Esophagus squamous epithelium (tissue), 5 donors: ENCODE measurements at regions not wholly inside any gene's neighbourhood (a gene's known extent, or its start where the extent isn't known, plus 50 kb on each side); places are given as distances from the start of the nearest gene placed in this dataset.

ENCODE experiments used
- DNase-seq: peaks from one replicate; lab custom pipeline; 2025; lab: John Stamatoyannopoulos, UW
- H3K27ac ChIP-seq, 4 donors: fragments of 200-600 bp; sonication (generic); one replicate each; pipeline ENCODE4 v1.5.1; 2016 to 2019; ENCODE audit warnings: mild to moderate bottlenecking in 1 of 4
- H3K27me3 ChIP-seq, 4 donors: fragments of 200-600 bp; sonication (generic); 1 replicate in 3 of 4; 2 replicates in 1 of 4; pipeline versions ENCODE4 v1.5.1 to v1.6.0; 2017 to 2021; ENCODE audit warnings: antibody characterized with exemption in 1 of 4
- H3K36me3 ChIP-seq, 3 donors: fragments of 200-600 bp; sonication (generic); one replicate each; pipeline ENCODE4 v1.5.1; 2016 to 2019
- H3K4me1 ChIP-seq, 3 donors: fragments of 200-600 bp; sonication (generic); one replicate each; pipeline ENCODE4 v1.5.1; 2017 to 2019
- H3K4me3 ChIP-seq, 4 donors: fragments of 200-600 bp; sonication (generic); 1 replicate in 3 of 4; 2 replicates in 1 of 4; pipeline ENCODE4 v1.5.1; 2016 to 2019; ENCODE audit warnings: mild to moderate bottlenecking in 2 of 4, moderate library complexity in 1 of 4
- H3K9me3 ChIP-seq, 3 donors: fragments of 200-600 bp; sonication (generic); one replicate each; pipeline ENCODE4 v1.5.1; 2016 to 2019
- POLR2A ChIP-seq, 4 donors: fragments of 450-650 bp; IDR thresholded peaks; one replicate each; pipeline ENCODE4 v1.6.1; 2017; ENCODE audit warnings: antibody characterized with exemption in 4 of 4, mild to moderate bottlenecking in 4 of 4, moderate library complexity in 3 of 4
- WGBS, 2 donors: methylation state at CpG; one replicate each; pipeline ENCODE4 v1.1.5; 2018; 5-methylcytosine and 5-hydroxymethylcytosine counted together
- intact Hi-C: fragments of 100-400 bp; cut with DNase I; formaldehyde crosslinking; loops from one replicate; pipeline ENCODE4 v1.15.0; 2022
- TF ChIP-seq, protein P1 (sequence below), 6 experiments: fragments of 450-650 bp in 4 of 6; fragments of 200-600 bp in 2 of 6; sonication (generic) in 2 of 6; IDR thresholded peaks; one replicate each; pipeline ENCODE4 v1.5.1; 2016 to 2019; ENCODE audit warnings: antibody characterized with exemption in 6 of 6, mild to moderate bottlenecking in 4 of 6, moderate library complexity in 4 of 6
- donor health status: DM: yes; HTN: yes; CAD: no.

DNA sequence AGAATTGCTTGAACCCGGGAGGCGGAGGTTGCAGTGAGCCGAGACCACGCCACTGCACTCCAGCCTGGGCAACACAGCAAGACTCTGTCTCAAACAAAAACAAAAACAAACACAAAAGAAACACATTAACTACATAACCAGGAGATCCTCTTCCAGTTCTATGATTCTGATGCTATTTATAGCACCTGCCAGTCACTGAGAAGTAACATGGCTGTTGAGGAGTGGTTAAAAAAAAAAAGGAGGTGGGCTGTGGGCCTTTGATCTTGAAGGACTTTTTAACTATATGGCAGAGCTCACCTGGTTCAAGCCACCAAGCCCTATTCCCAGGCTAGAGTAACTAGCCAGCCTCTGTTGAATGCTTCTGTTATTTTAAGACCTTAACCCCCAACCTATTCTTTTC, 148.8 kb downstream of the ZBTB18 start:
- intact Hi-C loops, result no loop called here
- TF ChIP-seq, protein P1, sequence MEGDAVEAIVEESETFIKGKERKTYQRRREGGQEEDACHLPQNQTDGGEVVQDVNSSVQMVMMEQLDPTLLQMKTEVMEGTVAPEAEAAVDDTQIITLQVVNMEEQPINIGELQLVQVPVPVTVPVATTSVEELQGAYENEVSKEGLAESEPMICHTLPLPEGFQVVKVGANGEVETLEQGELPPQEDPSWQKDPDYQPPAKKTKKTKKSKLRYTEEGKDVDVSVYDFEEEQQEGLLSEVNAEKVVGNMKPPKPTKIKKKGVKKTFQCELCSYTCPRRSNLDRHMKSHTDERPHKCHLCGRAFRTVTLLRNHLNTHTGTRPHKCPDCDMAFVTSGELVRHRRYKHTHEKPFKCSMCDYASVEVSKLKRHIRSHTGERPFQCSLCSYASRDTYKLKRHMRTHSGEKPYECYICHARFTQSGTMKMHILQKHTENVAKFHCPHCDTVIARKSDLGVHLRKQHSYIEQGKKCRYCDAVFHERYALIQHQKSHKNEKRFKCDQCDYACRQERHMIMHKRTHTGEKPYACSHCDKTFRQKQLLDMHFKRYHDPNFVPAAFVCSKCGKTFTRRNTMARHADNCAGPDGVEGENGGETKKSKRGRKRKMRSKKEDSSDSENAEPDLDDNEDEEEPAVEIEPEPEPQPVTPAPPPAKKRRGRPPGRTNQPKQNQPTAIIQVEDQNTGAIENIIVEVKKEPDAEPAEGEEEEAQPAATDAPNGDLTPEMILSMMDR (IDR thresholded peaks at IDR 0.05), result no peak
- no peak for TF ChIP-seq POLR2A (IDR thresholded peaks at IDR 0.05)
- H3K27me3 ChIP-seq, result no peaks in the 10 kb centered on the region

DNA sequence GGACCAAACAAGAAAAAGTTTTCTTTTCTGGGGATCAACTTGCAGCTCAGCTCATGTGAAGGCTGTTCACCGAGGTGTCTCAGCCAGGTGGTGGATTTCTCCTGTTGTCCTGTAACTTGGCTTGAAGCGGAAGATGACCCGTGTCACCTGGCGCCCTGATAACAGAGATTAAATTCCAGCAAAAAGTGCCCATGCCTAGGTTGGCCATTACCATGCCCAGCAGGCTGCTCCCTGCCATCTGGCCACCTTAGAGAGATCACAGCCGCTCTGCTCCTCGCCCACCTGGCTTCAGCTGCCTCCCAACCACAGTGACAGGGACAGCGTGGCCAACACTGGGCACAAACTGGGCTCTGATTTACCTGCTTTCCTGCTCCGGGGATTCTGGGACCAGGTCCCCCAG, 149.5 kb downstream of the ZBTB18 start:
- H3K36me3 ChIP-seq, result no peaks in the 10 kb centered on the region
- peaks cover 0 to 23% (median 0%) of the 10 kb centered on the region in 3 donors for H3K4me1 ChIP-seq
- H3K27me3 ChIP-seq, result no peaks in the 10 kb centered on the region
- DNase-seq, result no peak
- H3K9me3 ChIP-seq, result no peaks in the 10 kb centered on the region
- intact Hi-C loops, result no loop called here
- no peak overlapping the region for H3K4me3 ChIP-seq
- no peak overlapping the region for H3K27ac ChIP-seq
- 90 to 100% methylated on average over 2 to 8 of the region's 8 CpGs for whole genome bisulfite sequencing, 2 donors
- TF ChIP-seq, protein P1 (IDR thresholded peaks at IDR 0.05), result no peak
- no peak for TF ChIP-seq POLR2A (IDR thresholded peaks at IDR 0.05)

More for the DNA sequence above, 148.8 kb downstream of the ZBTB18 start:
- Histone ChIP-seq H3K4me3 (no peak overlapping the region), H3K9me3 (no peaks in the 10 kb centered on the region), H3K4me1 (peaks cover 0 to 23% (median 0%) of the 10 kb centered on the region in 3 donors), H3K27ac (no peak overlapping the region), H3K36me3 (no peaks in the 10 kb centered on the region)
- no peak for DNase-seq
- 89 to 95% methylated on average over 4 of the region's 4 CpGs for WGBS, 2 donors

DNA sequence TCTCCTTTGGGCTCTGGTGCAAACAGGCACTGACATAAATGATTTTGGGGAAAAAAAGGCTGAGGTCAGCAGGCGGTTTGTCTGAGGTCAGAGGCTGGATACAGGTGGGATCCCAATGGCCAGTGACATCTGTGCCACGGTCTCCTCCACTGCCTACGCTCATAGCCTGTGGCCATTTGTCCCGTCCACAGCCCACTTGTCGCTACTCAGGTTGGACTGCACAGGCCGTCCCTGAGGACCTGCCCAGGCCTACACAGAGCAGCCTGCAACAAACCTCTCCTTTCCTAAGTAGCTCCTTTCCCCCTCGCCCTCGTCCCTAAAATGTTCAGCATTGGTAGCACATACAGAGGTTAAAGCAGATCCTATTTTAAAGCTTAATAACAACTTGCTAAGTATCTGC, 150.7 kb downstream of the ZBTB18 start:
- TF ChIP-seq, protein P1 (IDR thresholded peaks at IDR 0.05), result no peak
- TF ChIP-seq POLR2A (IDR thresholded peaks at IDR 0.05), result no peak
- intact Hi-C loops, result no loop called here
- Histone ChIP-seq H3K4me3 (no peak overlapping the region), H3K27ac (no peak overlapping the region), H3K4me1 (peaks cover 0 to 23% (median 0%) of the 10 kb centered on the region in 3 donors), H3K36me3 (no peaks in the 10 kb centered on the region), H3K27me3 (no peaks in the 10 kb centered on the region), H3K9me3 (no peaks in the 10 kb centered on the region)
- 84% methylated on average over 5 to 8 of the region's 8 CpGs for WGBS, 2 donors
- DNase-seq, result no peak

DNA sequence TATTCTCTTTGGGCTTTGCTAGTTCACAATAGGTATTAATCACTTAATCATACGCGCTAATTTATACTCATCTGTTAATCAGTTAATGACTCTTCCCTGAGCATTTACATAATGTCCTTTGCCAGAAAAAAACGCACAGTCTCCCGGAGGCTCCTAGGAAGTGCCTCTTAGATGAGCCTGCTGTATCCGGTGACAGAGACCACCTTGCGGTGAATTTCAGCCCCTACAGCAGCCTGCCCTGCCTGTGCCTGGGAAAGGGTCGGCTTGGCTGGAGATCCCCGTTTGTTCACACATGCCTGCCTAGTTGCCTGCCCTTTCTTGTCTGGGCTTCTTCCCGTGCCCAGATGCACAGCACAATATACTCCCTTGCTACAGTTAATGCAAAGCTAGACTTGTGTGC, 152.9 kb downstream of the ZBTB18 start:
- no peak for DNase-seq
- no peak for TF ChIP-seq POLR2A (IDR thresholded peaks at IDR 0.05)
- no peaks in the 10 kb centered on the region for H3K27me3 ChIP-seq
- intact Hi-C loops, result no loop called here
- WGBS, 2 donors, result 28 to 70% methylated on average over 5 to 9 of the region's 9 CpGs
- H3K4me3 ChIP-seq, result no peak overlapping the region
- H3K4me1 ChIP-seq, result peaks cover 0 to 6% (median 0%) of the 10 kb centered on the region in 3 donors
- H3K9me3 ChIP-seq, result no peaks in the 10 kb centered on the region
- no peak overlapping the region for H3K27ac ChIP-seq
- H3K36me3 ChIP-seq, result no peaks in the 10 kb centered on the region

DNA sequence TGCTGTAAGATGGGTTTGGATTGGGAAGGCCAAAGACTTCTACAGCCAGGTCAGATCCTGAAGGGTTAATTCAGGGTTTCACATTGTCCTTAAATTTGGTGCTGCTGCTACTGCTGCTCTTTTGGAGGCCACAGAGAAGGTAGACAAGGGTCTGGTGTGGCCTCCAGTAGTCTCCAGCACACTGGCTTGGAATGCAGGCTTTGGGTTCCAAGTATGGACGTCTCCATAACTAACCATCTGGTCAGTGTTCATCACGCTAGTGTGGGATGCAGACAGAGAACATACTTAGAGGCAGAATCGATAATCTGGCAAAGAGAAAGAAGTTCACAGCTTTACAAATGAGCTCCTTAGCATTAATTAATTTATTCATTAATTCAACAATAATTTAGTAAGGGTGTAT, 154.1 kb downstream of the ZBTB18 start:
- H3K4me3 ChIP-seq, result no peak overlapping the region
- WGBS, 2 donors, result 68 to 84% methylated on average over 3 of the region's 3 CpGs
- no peaks in the 10 kb centered on the region for H3K27me3 ChIP-seq
- no peak overlapping the region for H3K27ac ChIP-seq
- H3K9me3 ChIP-seq, result no peaks in the 10 kb centered on the region
- intact Hi-C loops, result no loop called here
- H3K36me3 ChIP-seq, result no peaks in the 10 kb centered on the region
- peaks cover 0 to 6% (median 0%) of the 10 kb centered on the region in 3 donors for H3K4me1 ChIP-seq
- TF ChIP-seq, protein P1 (IDR thresholded peaks at IDR 0.05), result no peak
- TF ChIP-seq POLR2A (IDR thresholded peaks at IDR 0.05), result no peak
- no peak for DNase-seq

DNA sequence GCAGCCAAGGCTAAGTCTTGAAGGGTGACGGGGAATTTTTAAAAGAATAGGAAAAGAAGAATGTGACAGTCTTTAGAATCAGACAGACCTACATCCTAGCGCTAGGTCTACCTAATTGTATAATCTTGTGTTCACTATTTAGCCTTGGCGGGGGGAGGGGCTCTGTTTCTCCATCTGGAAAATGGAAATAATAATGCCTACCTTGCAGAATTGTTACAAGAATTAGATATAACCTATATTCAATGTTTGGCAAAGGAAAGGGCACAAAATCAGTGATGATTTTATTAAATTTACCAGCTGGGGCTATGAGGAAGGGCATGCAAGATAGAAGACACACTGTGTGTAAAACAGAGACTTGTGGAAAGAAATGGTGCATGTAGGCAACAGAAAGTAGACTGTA, 154.8 kb downstream of the ZBTB18 start:
- Histone ChIP-seq H3K4me3 (no peak overlapping the region), H3K9me3 (no peaks in the 10 kb centered on the region), H3K27ac (no peak overlapping the region), H3K36me3 (no peaks in the 10 kb centered on the region), H3K4me1 (peaks cover 0 to 8% (median 0%) of the 10 kb centered on the region in 3 donors), H3K27me3 (no peaks in the 10 kb centered on the region)
- 87 to 96% methylated on average over 3 of the region's 3 CpGs for WGBS, 2 donors
- no peak for DNase-seq
- no peak for TF ChIP-seq POLR2A (IDR thresholded peaks at IDR 0.05)
- TF ChIP-seq, protein P1 (IDR thresholded peaks at IDR 0.05), result no peak
- intact Hi-C loops, result no loop called here
